ENCODE measurements at regions not wholly inside any gene's neighbourhood (a gene's known extent, or its start where the extent isn't known, plus 50 kb on each side); places are given as distances from the start of the nearest gene placed in this dataset.

GRCh38 chr14:29161593-29161992 is 395.0 kb downstream of the FOXG1 start:
- TF ChIP-seq POLR2A (IDR thresholded peaks at IDR 0.05): no peak
- no peak for TF ChIP-seq CTCF (IDR thresholded peaks at IDR 0.05)
- TF ChIP-seq EP300 (IDR thresholded peaks at IDR 0.05): no peak
- TF ChIP-seq POLR2AphosphoS5 (IDR thresholded peaks at IDR 0.05): no peak

All from suprapubic skin (tissue), 4 donors.